ENCODE measurements at regions not wholly inside any gene's neighbourhood (a gene's known extent, or its start where the extent isn't known, plus 50 kb on each side); places are given as distances from the start of the nearest gene placed in this dataset.

DNA sequence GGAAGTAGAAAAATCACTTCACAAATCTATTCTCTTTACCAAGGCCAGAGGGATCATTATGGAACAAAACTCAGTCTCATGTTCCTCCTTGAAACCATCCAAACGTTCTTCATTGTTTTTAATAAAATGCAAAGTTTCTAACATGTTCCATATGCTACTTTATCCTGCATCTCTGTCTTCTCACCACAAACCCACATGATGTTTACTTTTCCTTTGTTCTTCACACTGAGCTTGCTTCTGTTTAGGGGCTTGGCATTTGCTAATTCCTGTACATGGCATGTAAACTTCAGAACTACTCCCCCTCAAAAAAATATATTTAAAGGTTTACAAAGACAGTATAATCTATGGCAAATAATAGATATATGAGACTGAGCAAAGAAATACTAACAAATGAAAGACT lies 651.4 kb downstream of the OTOL1 start:
- Histone ChIP-seq H3K27me3 (replicated peaks; ENCODE audit: insufficient read depth) (no peaks in the 10 kb centered on the region), H3K36me3 (no peaks in the 10 kb centered on the region), H3K4me1 (ENCODE audit: control insufficient read depth in 1 of 2, low read depth in 2 of 2) (no peaks in the 10 kb centered on the region), H3K9me3 (no peaks in the 10 kb centered on the region), H3K4me3 (no peak overlapping the region), H3K27ac (no peak overlapping the region)
- TF ChIP-seq, protein P1, sequence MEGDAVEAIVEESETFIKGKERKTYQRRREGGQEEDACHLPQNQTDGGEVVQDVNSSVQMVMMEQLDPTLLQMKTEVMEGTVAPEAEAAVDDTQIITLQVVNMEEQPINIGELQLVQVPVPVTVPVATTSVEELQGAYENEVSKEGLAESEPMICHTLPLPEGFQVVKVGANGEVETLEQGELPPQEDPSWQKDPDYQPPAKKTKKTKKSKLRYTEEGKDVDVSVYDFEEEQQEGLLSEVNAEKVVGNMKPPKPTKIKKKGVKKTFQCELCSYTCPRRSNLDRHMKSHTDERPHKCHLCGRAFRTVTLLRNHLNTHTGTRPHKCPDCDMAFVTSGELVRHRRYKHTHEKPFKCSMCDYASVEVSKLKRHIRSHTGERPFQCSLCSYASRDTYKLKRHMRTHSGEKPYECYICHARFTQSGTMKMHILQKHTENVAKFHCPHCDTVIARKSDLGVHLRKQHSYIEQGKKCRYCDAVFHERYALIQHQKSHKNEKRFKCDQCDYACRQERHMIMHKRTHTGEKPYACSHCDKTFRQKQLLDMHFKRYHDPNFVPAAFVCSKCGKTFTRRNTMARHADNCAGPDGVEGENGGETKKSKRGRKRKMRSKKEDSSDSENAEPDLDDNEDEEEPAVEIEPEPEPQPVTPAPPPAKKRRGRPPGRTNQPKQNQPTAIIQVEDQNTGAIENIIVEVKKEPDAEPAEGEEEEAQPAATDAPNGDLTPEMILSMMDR (IDR thresholded peaks at IDR 0.05): no peak
- no peak for DNase-seq (ENCODE audit: low spot score)
- ATAC-seq (ENCODE audit: insufficient number of reproducible peaks, low FRiP score, low read depth): no peak

GRCh38 chr3:162150790-162151189 lies 654.2 kb downstream of the OTOL1 start:
- Histone ChIP-seq H3K27ac (no peak overlapping the region), H3K4me1 (ENCODE audit: control insufficient read depth in 1 of 2, low read depth in 2 of 2) (no peaks in the 10 kb centered on the region), H3K9me3 (no peaks in the 10 kb centered on the region), H3K4me3 (no peak overlapping the region), H3K36me3 (no peaks in the 10 kb centered on the region), H3K27me3 (replicated peaks; ENCODE audit: insufficient read depth) (no peaks in the 10 kb centered on the region)
- DNase-seq (ENCODE audit: low spot score) (no peak), ATAC-seq (ENCODE audit: insufficient number of reproducible peaks, low FRiP score, low read depth) (no peak)
- TF ChIP-seq, protein P1 (IDR thresholded peaks at IDR 0.05): no peak

- no peaks in the 10 kb centered on the region for H3K9me3 ChIP-seq
- H3K27me3 ChIP-seq (replicated peaks; ENCODE audit: insufficient read depth): no peaks in the 10 kb centered on the region
- DNase-seq (ENCODE audit: low spot score) (no peak), ATAC-seq (ENCODE audit: insufficient number of reproducible peaks, low FRiP score, low read depth) (no peak)
- H3K36me3 ChIP-seq: no peaks in the 10 kb centered on the region
- H3K27ac ChIP-seq: no peak overlapping the region
- TF ChIP-seq, protein P1 (IDR thresholded peaks at IDR 0.05): no peak
- no peaks in the 10 kb centered on the region for H3K4me1 ChIP-seq (ENCODE audit: control insufficient read depth in 1 of 2, low read depth in 2 of 2)
- H3K4me3 ChIP-seq: no peak overlapping the region
These were observed 656.0 kb downstream of the OTOL1 start for GRCh38 chr3:162152636-162153035.

DNA sequence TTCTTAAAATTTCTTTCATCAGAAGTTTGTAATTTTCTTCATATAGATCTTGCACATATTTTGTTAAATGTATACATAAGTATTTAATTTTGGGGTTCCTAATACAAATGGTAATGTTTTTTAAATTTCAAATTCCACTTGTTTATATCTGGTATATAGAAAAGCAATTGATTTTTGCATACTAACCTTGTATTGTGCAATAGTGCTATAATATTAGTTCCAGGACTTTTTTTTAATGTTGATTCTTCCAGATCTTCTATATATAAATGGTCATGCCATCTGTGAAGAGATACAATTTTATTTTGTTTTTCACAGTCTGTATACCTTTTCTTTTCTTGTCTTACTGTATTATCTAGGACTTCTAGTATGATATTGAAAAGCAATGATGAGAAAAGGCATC lies 665.0 kb downstream of the OTOL1 start:
- ATAC-seq (ENCODE audit: insufficient number of reproducible peaks, low FRiP score, low read depth): no peak
- no peak overlapping the region for H3K27ac ChIP-seq
- H3K9me3 ChIP-seq: no peaks in the 10 kb centered on the region
- no peaks in the 10 kb centered on the region for H3K4me1 ChIP-seq (ENCODE audit: control insufficient read depth in 1 of 2, low read depth in 2 of 2)
- no peaks in the 10 kb centered on the region for H3K36me3 ChIP-seq
- DNase-seq (ENCODE audit: low spot score): no peak
- TF ChIP-seq, protein P1 (IDR thresholded peaks at IDR 0.05): no peak
- H3K27me3 ChIP-seq (replicated peaks; ENCODE audit: insufficient read depth): no peaks in the 10 kb centered on the region
- no peak overlapping the region for H3K4me3 ChIP-seq

DNA sequence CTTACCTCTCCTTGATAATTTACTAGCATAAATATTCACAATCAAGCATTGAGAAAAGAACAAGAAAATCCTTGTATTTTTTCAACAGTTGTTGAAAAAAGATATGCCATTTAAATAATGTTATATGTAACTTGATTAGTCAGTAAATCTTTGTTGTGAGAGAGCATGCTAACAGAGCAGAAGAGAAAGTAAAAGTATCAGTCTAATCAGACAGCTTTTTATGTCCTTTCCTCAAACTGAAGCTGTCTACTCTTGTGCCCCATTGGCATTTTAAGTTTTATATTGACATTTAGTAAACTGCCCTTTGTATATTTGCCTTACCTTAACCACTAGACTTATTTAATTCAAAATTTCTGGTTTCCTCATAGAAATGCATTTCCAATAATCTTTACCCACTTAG lies 668.7 kb downstream of the OTOL1 start:
- DNase-seq (ENCODE audit: low spot score) (no peak), ATAC-seq (ENCODE audit: insufficient number of reproducible peaks, low FRiP score, low read depth) (no peak)
- Histone ChIP-seq H3K4me1 (ENCODE audit: control insufficient read depth in 1 of 2, low read depth in 2 of 2) (no peaks in the 10 kb centered on the region), H3K27ac (no peak overlapping the region), H3K36me3 (no peaks in the 10 kb centered on the region), H3K9me3 (no peaks in the 10 kb centered on the region), H3K27me3 (replicated peaks; ENCODE audit: insufficient read depth) (no peaks in the 10 kb centered on the region), H3K4me3 (no peak overlapping the region)
- TF ChIP-seq, protein P1 (IDR thresholded peaks at IDR 0.05): no peak

Measured in thoracic aorta (tissue), 2 donors.